HG03039 (cell line): ENCODE measurements at regions not wholly inside any gene's neighbourhood (a gene's known extent, or its start where the extent isn't known, plus 50 kb on each side); places are given as distances from the start of the nearest gene placed in this dataset.
"Not testable (repeated sequence)": the region's sequence is repeated elsewhere in the genome, so short reads cannot be mapped to it uniquely, and the experiment has no call there.

Source experiments
- ATAC-seq: cut with Tn5 transposase; IDR thresholded peaks from one replicate; pipeline ENCODE4 v1.9.1; 2021; ENCODE audit warnings: mild to moderate bottlenecking, moderate library complexity; ENCODE audit not compliant: unreplicated experiment

GRCh38 chr20:1827510-1827973, 67.7 kb upstream of the SIRPA start:
- no peak for ATAC-seq

- ATAC-seq = no peak
Measured at GRCh38 chr20:1825938-1826445, 69.2 kb upstream of the SIRPA start.

- no peak for ATAC-seq
Measured at GRCh38 chr20:1825507-1825906, 69.7 kb upstream of the SIRPA start.

GRCh38 chr20:1824834-1825233, 70.4 kb upstream of the SIRPA start:
- no peak for ATAC-seq

GRCh38 chr20:1824181-1824580, 71.0 kb upstream of the SIRPA start:
- ATAC-seq = no peak

GRCh38 chr20:1823450-1823844, 71.8 kb upstream of the SIRPA start:
- no peak for ATAC-seq

- ATAC-seq = no peak
Measured at GRCh38 chr20:1822564-1823449, 72.4 kb upstream of the SIRPA start.

- no peak for ATAC-seq
Measured at GRCh38 chr20:1820138-1821079, 74.8 kb upstream of the SIRPA start.

GRCh38 chr20:1819311-1820137, 75.7 kb upstream of the SIRPA start:
- no peak for ATAC-seq

- no peak for ATAC-seq
Measured at GRCh38 chr20:1818895-1819294, 76.3 kb upstream of the SIRPA start.

- ATAC-seq = no peak
Measured at GRCh38 chr20:1818247-1818840, 76.9 kb upstream of the SIRPA start.

GRCh38 chr20:1817577-1818211, 77.5 kb upstream of the SIRPA start:
- no peak for ATAC-seq

- no peak for ATAC-seq
Measured at GRCh38 chr20:1816384-1817381, 78.5 kb upstream of the SIRPA start.

GRCh38 chr20:1815502-1816085, 79.6 kb upstream of the SIRPA start:
- no peak for ATAC-seq

GRCh38 chr20:1814861-1815260, 80.3 kb upstream of the SIRPA start:
- not testable (repeated sequence) for ATAC-seq

- no peak for ATAC-seq
Measured at GRCh38 chr20:1813674-1814635, 81.3 kb upstream of the SIRPA start.

GRCh38 chr20:1813101-1813529, 82.1 kb upstream of the SIRPA start:
- no peak for ATAC-seq
